AG04450 (cell line): ENCODE measurements at regions not wholly inside any gene's neighbourhood (a gene's known extent, or its start where the extent isn't known, plus 50 kb on each side); places are given as distances from the start of the nearest gene placed in this dataset.

Source experiments
- CTCF ChIA-PET: fragments of 300-600, 350-600 bp; formaldehyde crosslinking; extraction: SDS; loops from one replicate; lab custom pipeline; 2022; ENCODE audit warnings: antibody characterized with exemption, inconsistent platforms; lab: Charles Lee
- POLR2A ChIA-PET: fragments of 350-600 bp; formaldehyde crosslinking; extraction: SDS; loops from one replicate; lab custom pipeline; 2021; ENCODE audit warnings: antibody characterized with exemption, inconsistent platforms; lab: Yijun Ruan, JAX
- DNase-seq: peaks from one replicate; pipeline ENCODE4 v3.0.0-alpha.2; 2011; ENCODE audit warnings: low read depth, low spot score
- H3K27ac ChIP-seq: one replicate; pipeline ENCODE4 v1.5.1; 2012; ENCODE audit warnings: low read depth, low read length, control low read depth
- H3K27me3 ChIP-seq: one replicate; pipeline ENCODE4 v1.6.0; 2012; ENCODE audit warnings: low read length; ENCODE audit not compliant: control insufficient read depth, insufficient read depth
- H3K4me3 ChIP-seq: 2 replicates; pipeline ENCODE4 v1.5.1; 2011; ENCODE audit warnings: mild to moderate bottlenecking, low read depth, low read length, control low read depth
- H3K9me3 ChIP-seq: 2 replicates; pipeline ENCODE4 v1.5.1; 2012; ENCODE audit warnings: low read length; ENCODE audit not compliant: control insufficient read depth, insufficient read depth
- CTCF ChIP-seq: IDR thresholded peaks from 2 replicates; pipeline ENCODE4 v1.5.1; 2011; ENCODE audit warnings: low read depth, low read length, control low read depth, inconsistent platforms

DNA sequence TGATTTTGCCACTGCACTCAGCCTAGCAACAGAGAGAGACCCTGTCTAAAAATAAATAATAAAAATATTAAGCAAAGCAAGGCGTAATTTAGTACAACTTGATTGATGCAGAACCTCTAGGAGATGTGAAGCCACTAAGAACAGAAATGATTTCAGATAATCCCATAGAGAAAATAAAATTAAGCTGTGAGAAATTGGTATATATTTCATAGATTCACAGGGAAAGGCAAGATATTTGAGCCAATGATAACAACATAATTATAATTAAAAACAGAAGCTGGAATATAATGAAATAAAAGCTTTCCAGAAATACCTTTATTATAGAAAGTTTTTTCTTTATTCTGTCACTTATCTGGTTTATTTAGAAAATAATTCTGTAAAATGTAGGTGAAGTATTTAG, 88.9 kb upstream of the GULP1 start:
- ChIA-PET CTCF (interaction anchor here (0.6 kb wide), 1 partner anchor 57 kb away, joined by 3 read pairs; no protein-coding TSS in a partner anchor), POLR2A (no interaction called here)
- Histone ChIP-seq H3K4me3 (no peak overlapping the region), H3K27ac (no peak overlapping the region), H3K27me3 (no peaks in the 10 kb centered on the region), H3K9me3 (no peaks in the 10 kb centered on the region)
- no peak for DNase-seq
- TF ChIP-seq CTCF, result no peak

GRCh38 chr2:188203776-188204175, 87.9 kb upstream of the GULP1 start:
- no peak overlapping the region for H3K4me3 ChIP-seq
- H3K9me3 ChIP-seq, result no peaks in the 10 kb centered on the region
- no peak overlapping the region for H3K27ac ChIP-seq
- H3K27me3 ChIP-seq, result no peaks in the 10 kb centered on the region
- no peak for DNase-seq
- CTCF ChIA-PET, result no interaction called here
- POLR2A ChIA-PET, result no interaction called here
- no peak for TF ChIP-seq CTCF

DNA sequence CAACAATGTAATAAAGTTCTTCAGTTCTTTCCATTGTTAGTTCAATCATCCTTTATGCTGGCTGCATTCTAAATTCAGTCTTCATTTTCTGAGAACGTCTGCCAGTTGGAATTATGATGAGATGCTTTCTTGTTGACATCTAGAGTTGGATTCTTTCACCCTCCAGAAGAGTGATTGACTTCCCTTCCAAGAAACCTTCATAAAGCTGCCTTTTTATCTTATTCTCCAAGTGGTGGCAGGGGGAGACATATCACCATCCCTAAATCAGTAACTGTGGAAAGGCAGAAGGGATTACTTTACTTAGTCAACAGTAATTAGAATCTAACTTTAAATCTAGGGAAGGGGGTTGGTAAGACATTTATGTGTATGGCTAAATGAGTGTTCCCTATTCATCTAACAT, 86.8 kb upstream of the GULP1 start:
- POLR2A ChIA-PET, result no interaction called here
- Histone ChIP-seq H3K27ac (no peak overlapping the region), H3K27me3 (no peaks in the 10 kb centered on the region), H3K9me3 (no peaks in the 10 kb centered on the region), H3K4me3 (no peak overlapping the region)
- DNase-seq, result no peak
- TF ChIP-seq CTCF, result no peak
- CTCF ChIA-PET, result no interaction called here

GRCh38 chr2:188207554-188207953, 84.1 kb upstream of the GULP1 start:
- H3K27ac ChIP-seq, result no peak overlapping the region
- CTCF ChIA-PET, result no interaction called here
- H3K27me3 ChIP-seq, result no peaks in the 10 kb centered on the region
- no peaks in the 10 kb centered on the region for H3K9me3 ChIP-seq
- DNase-seq, result no peak
- TF ChIP-seq CTCF, result no peak
- POLR2A ChIA-PET, result no interaction called here
- H3K4me3 ChIP-seq, result no peak overlapping the region

DNA sequence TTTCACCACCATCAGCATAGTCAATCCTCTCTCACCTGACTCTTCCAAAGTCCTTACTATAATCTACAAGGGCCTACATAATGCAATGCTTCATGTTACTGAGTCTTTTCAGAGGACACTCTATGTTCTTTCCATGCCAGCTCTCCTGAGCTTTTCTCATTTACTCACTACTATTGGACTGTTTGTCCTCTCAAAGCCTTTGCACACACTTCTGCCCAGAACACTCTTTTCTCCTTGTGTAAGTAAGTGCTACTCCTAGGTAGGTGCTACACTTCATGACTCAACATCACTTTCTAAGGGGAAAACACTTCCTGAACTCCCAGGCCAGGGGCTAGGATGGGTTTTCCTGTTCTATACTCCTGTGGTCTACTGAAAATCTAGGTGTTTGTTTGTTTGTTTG, 82.5 kb upstream of the GULP1 start:
- ChIA-PET CTCF (no interaction called here), POLR2A (no interaction called here)
- Histone ChIP-seq H3K27ac (no peak overlapping the region), H3K4me3 (no peak overlapping the region), H3K9me3 (no peaks in the 10 kb centered on the region), H3K27me3 (no peaks in the 10 kb centered on the region)
- no peak for DNase-seq
- TF ChIP-seq CTCF, result no peak
